ENCODE measurements at regions not wholly inside any gene's neighbourhood (a gene's known extent, or its start where the extent isn't known, plus 50 kb on each side); places are given as distances from the start of the nearest gene placed in this dataset.

DNA sequence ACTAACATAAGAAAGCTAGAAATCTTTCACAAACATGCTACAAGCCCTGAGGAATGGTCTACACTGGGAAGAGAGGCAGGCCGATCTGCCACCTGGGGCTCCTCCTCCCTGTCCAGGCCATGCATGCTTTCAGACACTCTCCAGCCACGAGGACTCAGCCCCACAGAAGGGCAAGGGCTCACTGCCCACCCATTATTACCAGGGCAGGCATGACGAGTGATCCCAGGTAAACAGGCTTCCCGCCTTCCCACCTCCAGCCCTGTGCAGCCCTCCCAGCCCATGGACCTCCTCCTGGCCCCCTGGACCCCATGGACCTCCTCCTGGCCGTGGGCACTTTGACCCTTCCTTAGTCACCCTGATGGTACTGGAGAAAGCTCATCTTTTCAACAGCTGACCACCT, 75.8 kb upstream of the TEX51 start:
- Histone ChIP-seq H2AFZ (ENCODE audit: control insufficient read depth, low read length) (no peak overlapping the region), H4K20me1 (ENCODE audit: control insufficient read depth, extremely low read depth, insufficient read depth, low read length) (no peaks in the 10 kb centered on the region), H3K9me3 (ENCODE audit: control insufficient read depth, low read depth, low read length) (no peaks in the 10 kb centered on the region), H3K4me1 (ENCODE audit: control insufficient read depth, extremely low read depth, insufficient read depth, low read length) (no peaks in the 10 kb centered on the region), H3K9ac (ENCODE audit: control insufficient read depth, extremely low read depth, insufficient read depth, low read length) (no peak overlapping the region), H3K4me3 (ENCODE audit: control insufficient read depth in 2 of 3, extremely low read depth in 1 of 3, insufficient read depth in 2 of 3, low read depth in 1 of 3, low read length in 3 of 3) (no peak overlapping the region), H3K27me3 (ENCODE audit: control insufficient read depth, extremely low read depth, insufficient read depth, low read length) (no peaks in the 10 kb centered on the region), H3K36me3 (ENCODE audit: control insufficient read depth in 2 of 2, extremely low read depth in 1 of 2, insufficient read depth in 2 of 2, low read length in 2 of 2) (no peaks in the 10 kb centered on the region), H3K27ac (ENCODE audit: control insufficient read depth, insufficient read depth, low read length) (no peak overlapping the region), H3K9me1 (ENCODE audit: control insufficient read depth, extremely low read depth, insufficient read depth, low read length) (no peaks in the 10 kb centered on the region), H3K79me2 (ENCODE audit: control insufficient read depth, insufficient read depth, low read length) (no peaks in the 10 kb centered on the region), H3K4me2 (ENCODE audit: control insufficient read depth, extremely low read depth, insufficient read depth, low read depth, low read length) (no peak overlapping the region)
- no peak for TF ChIP-seq CTCF (optimal IDR thresholded peaks at IDR 0.05 in 1 of 3, IDR thresholded peaks at IDR 0.05 in 1 of 3, conservative IDR thresholded peaks at IDR 0.05 in 1 of 3; ENCODE audit: extremely low read depth in 1 of 3, insufficient read depth in 2 of 3, low read length in 3 of 3)
- no peak for TF ChIP-seq EZH2 (IDR thresholded peaks at IDR 0.05; ENCODE audit: low read length)
- DNase-seq (ENCODE audit: low read depth, low spot score) (no peak), FAIRE-seq (no peak)
- dilution Hi-C loops (cut with MboI; ENCODE audit: extremely low pct_ligation_motif_present, low sequenced_read_pairs) = no loop called here

GRCh38 chr2:126823951-126824350, 74.7 kb upstream of the TEX51 start:
- H3K27ac ChIP-seq (ENCODE audit: control insufficient read depth, insufficient read depth, low read length) = no peak overlapping the region
- H4K20me1 ChIP-seq (ENCODE audit: control insufficient read depth, extremely low read depth, insufficient read depth, low read length) = no peaks in the 10 kb centered on the region
- no peaks in the 10 kb centered on the region for H3K27me3 ChIP-seq (ENCODE audit: control insufficient read depth, extremely low read depth, insufficient read depth, low read length)
- H3K79me2 ChIP-seq (ENCODE audit: control insufficient read depth, insufficient read depth, low read length) = no peaks in the 10 kb centered on the region
- H3K36me3 ChIP-seq (ENCODE audit: control insufficient read depth in 2 of 2, extremely low read depth in 1 of 2, insufficient read depth in 2 of 2, low read length in 2 of 2) = no peaks in the 10 kb centered on the region
- no peaks in the 10 kb centered on the region for H3K4me1 ChIP-seq (ENCODE audit: control insufficient read depth, extremely low read depth, insufficient read depth, low read length)
- H2AFZ ChIP-seq (ENCODE audit: control insufficient read depth, low read length) = no peak overlapping the region
- dilution Hi-C loops (cut with MboI; ENCODE audit: extremely low pct_ligation_motif_present, low sequenced_read_pairs) = no loop called here
- no peaks in the 10 kb centered on the region for H3K9me1 ChIP-seq (ENCODE audit: control insufficient read depth, extremely low read depth, insufficient read depth, low read length)
- DNase-seq (ENCODE audit: low read depth, low spot score) (no peak), FAIRE-seq (no peak)
- H3K9me3 ChIP-seq (ENCODE audit: control insufficient read depth, low read depth, low read length) = no peaks in the 10 kb centered on the region
- H3K4me3 ChIP-seq (ENCODE audit: control insufficient read depth in 2 of 3, extremely low read depth in 1 of 3, insufficient read depth in 2 of 3, low read depth in 1 of 3, low read length in 3 of 3) = no peak overlapping the region
- H3K9ac ChIP-seq (ENCODE audit: control insufficient read depth, extremely low read depth, insufficient read depth, low read length) = no peak overlapping the region
- H3K4me2 ChIP-seq (ENCODE audit: control insufficient read depth, extremely low read depth, insufficient read depth, low read depth, low read length) = no peak overlapping the region
- no peak for TF ChIP-seq CTCF (optimal IDR thresholded peaks at IDR 0.05 in 1 of 3, IDR thresholded peaks at IDR 0.05 in 1 of 3, conservative IDR thresholded peaks at IDR 0.05 in 1 of 3; ENCODE audit: extremely low read depth in 1 of 3, insufficient read depth in 2 of 3, low read length in 3 of 3)
- no peak for TF ChIP-seq EZH2 (IDR thresholded peaks at IDR 0.05; ENCODE audit: low read length)

Measured in keratinocyte (primary cell).